ENCODE measurements at regions not wholly inside any gene's neighbourhood (a gene's known extent, or its start where the extent isn't known, plus 50 kb on each side); places are given as distances from the start of the nearest gene placed in this dataset.
"Not testable (repeated sequence)": the region's sequence is repeated elsewhere in the genome, so short reads cannot be mapped to it uniquely, and the experiment has no call there.

DNA sequence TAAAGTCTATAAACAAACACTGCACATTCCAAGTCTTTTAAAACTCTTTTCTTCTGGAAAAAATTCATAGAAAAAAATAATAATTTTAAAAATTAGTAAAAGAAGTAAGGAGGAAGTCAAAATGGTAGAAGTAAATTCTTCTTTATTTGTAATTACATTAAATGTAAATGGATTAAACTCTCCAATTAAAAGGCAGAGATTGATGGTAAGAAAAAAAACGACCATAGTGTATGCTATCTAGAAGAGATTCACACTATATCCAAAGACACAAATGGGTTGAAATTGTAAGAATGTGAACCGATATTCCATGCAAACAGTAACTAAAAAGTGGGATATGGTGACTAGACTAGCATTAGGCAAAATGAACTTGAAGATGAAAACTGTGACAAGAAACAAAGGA, 1196.1 kb upstream of the CDH2 start:
- TF ChIP-seq, protein P1, sequence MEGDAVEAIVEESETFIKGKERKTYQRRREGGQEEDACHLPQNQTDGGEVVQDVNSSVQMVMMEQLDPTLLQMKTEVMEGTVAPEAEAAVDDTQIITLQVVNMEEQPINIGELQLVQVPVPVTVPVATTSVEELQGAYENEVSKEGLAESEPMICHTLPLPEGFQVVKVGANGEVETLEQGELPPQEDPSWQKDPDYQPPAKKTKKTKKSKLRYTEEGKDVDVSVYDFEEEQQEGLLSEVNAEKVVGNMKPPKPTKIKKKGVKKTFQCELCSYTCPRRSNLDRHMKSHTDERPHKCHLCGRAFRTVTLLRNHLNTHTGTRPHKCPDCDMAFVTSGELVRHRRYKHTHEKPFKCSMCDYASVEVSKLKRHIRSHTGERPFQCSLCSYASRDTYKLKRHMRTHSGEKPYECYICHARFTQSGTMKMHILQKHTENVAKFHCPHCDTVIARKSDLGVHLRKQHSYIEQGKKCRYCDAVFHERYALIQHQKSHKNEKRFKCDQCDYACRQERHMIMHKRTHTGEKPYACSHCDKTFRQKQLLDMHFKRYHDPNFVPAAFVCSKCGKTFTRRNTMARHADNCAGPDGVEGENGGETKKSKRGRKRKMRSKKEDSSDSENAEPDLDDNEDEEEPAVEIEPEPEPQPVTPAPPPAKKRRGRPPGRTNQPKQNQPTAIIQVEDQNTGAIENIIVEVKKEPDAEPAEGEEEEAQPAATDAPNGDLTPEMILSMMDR (IDR thresholded peaks at IDR 0.05; ENCODE audit: low read depth, low read length), result no peak
- Histone ChIP-seq H3K27me3 (ENCODE audit: control insufficient read depth, insufficient read depth, low read length) (no peaks in the 10 kb centered on the region), H3K4me3 (ENCODE audit: low read depth, low read length) (no peak overlapping the region), H3K27ac (ENCODE audit: low read depth, low read length) (no peak overlapping the region), H3K9me3 (ENCODE audit: control insufficient read depth, insufficient read depth, low read length) (no peaks in the 10 kb centered on the region)
- no peak for DNase-seq (ENCODE audit: low read depth, low spot score)
- POLR2A ChIA-PET, result no interaction called here
- CTCF ChIA-PET, result no interaction called here

DNA sequence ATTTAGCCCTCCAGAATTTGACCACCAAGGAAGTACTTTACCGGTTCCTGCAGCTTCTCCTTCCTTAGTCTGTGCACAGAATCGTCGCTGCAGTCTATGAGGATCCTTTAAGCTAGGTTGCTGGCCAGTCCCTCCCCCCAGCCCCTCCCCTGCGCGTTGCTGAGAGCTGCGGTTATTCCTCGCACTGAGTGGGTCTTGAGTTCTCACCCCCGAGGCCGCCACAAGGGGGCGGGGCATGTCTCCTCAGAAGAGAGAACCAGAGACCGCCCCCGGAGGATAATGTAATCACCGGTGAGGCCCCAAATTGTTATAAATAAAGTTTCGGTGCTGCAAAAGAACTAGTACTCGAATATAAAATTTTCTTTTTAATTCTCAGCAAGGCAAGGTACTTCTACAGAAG, 1184.9 kb upstream of the CDH2 start:
- ChIA-PET CTCF (no interaction called here), POLR2A (no interaction called here)
- DNase-seq (ENCODE audit: low read depth, low spot score), result no peak

DNA sequence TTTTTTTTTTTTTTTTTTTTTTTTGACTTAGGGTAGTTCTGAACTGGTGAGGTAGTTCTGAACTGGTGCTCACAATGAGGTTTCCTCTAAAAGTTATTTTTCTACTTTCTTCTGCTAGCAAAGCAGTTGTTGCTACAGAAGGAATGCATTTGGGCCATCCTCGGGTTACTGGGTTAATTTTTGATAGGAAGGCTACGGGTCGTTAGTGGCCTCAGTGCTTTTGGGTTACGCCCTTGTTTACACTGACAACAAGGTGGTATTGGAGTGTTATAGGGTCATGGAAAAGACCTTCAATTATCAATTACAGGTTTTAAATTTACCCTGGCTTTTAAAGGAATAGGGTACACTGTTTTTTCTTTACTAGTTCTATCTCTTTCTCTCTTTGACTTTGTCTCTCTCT, 1183.7 kb upstream of the CDH2 start:
- H3K9me3 ChIP-seq (ENCODE audit: control insufficient read depth, insufficient read depth, low read length); CTCF ChIA-PET; H3K27me3 ChIP-seq (ENCODE audit: control insufficient read depth, insufficient read depth, low read length); H3K27ac ChIP-seq (ENCODE audit: low read depth, low read length); POLR2A ChIA-PET; DNase-seq (ENCODE audit: low read depth, low spot score); H3K4me3 ChIP-seq (ENCODE audit: low read depth, low read length): not testable (repeated sequence)

More for the DNA sequence above, 1184.9 kb upstream of the CDH2 start:
- Histone ChIP-seq H3K27ac (ENCODE audit: low read depth, low read length) (no peak overlapping the region), H3K4me3 (ENCODE audit: low read depth, low read length) (no peak overlapping the region), H3K27me3 (ENCODE audit: control insufficient read depth, insufficient read depth, low read length) (no peaks in the 10 kb centered on the region), H3K9me3 (ENCODE audit: control insufficient read depth, insufficient read depth, low read length) (peaks cover 6% of the 10 kb centered on the region)
- TF ChIP-seq, protein P1 (IDR thresholded peaks at IDR 0.05; ENCODE audit: low read depth, low read length), result no peak

- CTCF ChIA-PET; H3K27me3 ChIP-seq (ENCODE audit: control insufficient read depth, insufficient read depth, low read length); H3K4me3 ChIP-seq (ENCODE audit: low read depth, low read length); DNase-seq (ENCODE audit: low read depth, low spot score); POLR2A ChIA-PET; H3K9me3 ChIP-seq (ENCODE audit: control insufficient read depth, insufficient read depth, low read length); H3K27ac ChIP-seq (ENCODE audit: low read depth, low read length): not testable (repeated sequence)
These were observed 1182.3 kb upstream of the CDH2 start for GRCh38 chr18:29359222-29359621.

GRCh38 chr18:29351171-29351570, 1174.2 kb upstream of the CDH2 start:
- DNase-seq (ENCODE audit: low read depth, low spot score), result no peak
- POLR2A ChIA-PET, result no interaction called here
- H3K9me3 ChIP-seq (ENCODE audit: control insufficient read depth, insufficient read depth, low read length), result no peaks in the 10 kb centered on the region
- no peaks in the 10 kb centered on the region for H3K27me3 ChIP-seq (ENCODE audit: control insufficient read depth, insufficient read depth, low read length)
- no peak overlapping the region for H3K27ac ChIP-seq (ENCODE audit: low read depth, low read length)
- H3K4me3 ChIP-seq (ENCODE audit: low read depth, low read length), result no peak overlapping the region
- TF ChIP-seq, protein P1 (IDR thresholded peaks at IDR 0.05; ENCODE audit: low read depth, low read length), result no peak
- CTCF ChIA-PET, result no interaction called here

DNA sequence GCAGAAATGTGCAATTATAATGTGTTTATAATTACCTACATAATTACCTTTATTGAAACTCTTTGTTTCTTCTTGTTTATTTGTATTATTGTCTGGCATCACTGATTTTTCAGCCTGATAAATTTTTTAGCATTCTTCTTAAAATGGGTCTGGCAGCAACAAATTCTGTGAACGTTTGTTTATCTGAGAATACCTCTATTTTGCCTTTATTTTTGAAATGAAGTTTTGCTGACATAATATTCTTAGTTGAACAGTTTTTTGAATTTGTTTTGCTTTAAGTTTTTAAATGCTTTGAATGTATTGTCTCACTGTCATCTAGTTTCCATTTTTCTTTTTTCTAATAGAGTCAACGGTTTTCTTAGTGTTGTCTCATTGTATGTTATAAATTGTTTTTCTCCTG, 1152.0 kb upstream of the CDH2 start:
- H3K27me3 ChIP-seq (ENCODE audit: control insufficient read depth, insufficient read depth, low read length), result no peaks in the 10 kb centered on the region
- TF ChIP-seq, protein P1 (IDR thresholded peaks at IDR 0.05; ENCODE audit: low read depth, low read length), result no peak
- POLR2A ChIA-PET, result no interaction called here
- no peak overlapping the region for H3K27ac ChIP-seq (ENCODE audit: low read depth, low read length)
- no peak overlapping the region for H3K4me3 ChIP-seq (ENCODE audit: low read depth, low read length)
- H3K9me3 ChIP-seq (ENCODE audit: control insufficient read depth, insufficient read depth, low read length), result no peaks in the 10 kb centered on the region
- no peak for DNase-seq (ENCODE audit: low read depth, low spot score)
- CTCF ChIA-PET, result no interaction called here

Measured in AG04450 (cell line).